GM23338 (cell line): ENCODE measurements at regions not wholly inside any gene's neighbourhood (a gene's known extent, or its start where the extent isn't known, plus 50 kb on each side); places are given as distances from the start of the nearest gene placed in this dataset.

ENCODE experiments used
- ATAC-seq: fragments of 200-7000 bp; cut with Tn5 transposase; 3 replicates; pipeline ENCODE4 v1.9.1; 2020
- DNase-seq: peaks from one replicate; pipeline ENCODE4 v3.0.0-alpha.2; 2015; ENCODE audit warnings: low spot score
- H2AFZ ChIP-seq: fragments of 200-600 bp; sonication (generic); 2 replicates; pipeline ENCODE4 v1.8.0; 2016; ENCODE audit warnings: antibody characterized with exemption, mild to moderate bottlenecking, moderate library complexity
- H3F3A ChIP-seq: fragments of 200-600 bp; sonication (generic); replicated peaks from 2 replicates; pipeline ENCODE4 v1.8.0; 2017; ENCODE audit warnings: antibody characterized with exemption, mixed run types, low read depth
- H3K27ac ChIP-seq: fragments of 200-600 bp; sonication (generic); 2 replicates; pipeline ENCODE4 v1.6.1; 2016; ENCODE audit warnings: low read depth
- H3K27me3 ChIP-seq: fragments of 200-600 bp; sonication (generic); 2 replicates; pipeline ENCODE4 v1.8.0; 2016; ENCODE audit warnings: mild to moderate bottlenecking, mixed run types, moderate library complexity; ENCODE audit not compliant: insufficient read depth
- H3K36me3 ChIP-seq: fragments of 200-600 bp; sonication (generic); 2 replicates; pipeline ENCODE4 v1.8.0; 2016; ENCODE audit warnings: mild to moderate bottlenecking; ENCODE audit not compliant: insufficient read depth
- H3K4me1 ChIP-seq: fragments of 200-600 bp; sonication (generic); 2 replicates; pipeline ENCODE4 v1.8.0; 2016; ENCODE audit warnings: mild to moderate bottlenecking, moderate library complexity; ENCODE audit not compliant: insufficient read depth
- H3K4me2 ChIP-seq: fragments of 200-600 bp; sonication (generic); 2 replicates; pipeline ENCODE4 v1.7.1; 2017; ENCODE audit warnings: mixed run types
- H3K4me3 ChIP-seq: fragments of 200-600 bp; sonication (generic); 2 replicates; pipeline ENCODE4 v1.6.1; 2016; ENCODE audit warnings: mixed run types
- H3K79me2 ChIP-seq: fragments of 200-600 bp; sonication (generic); replicated peaks from 2 replicates; pipeline ENCODE4 v1.8.0; 2017; ENCODE audit warnings: mild to moderate bottlenecking; ENCODE audit not compliant: insufficient read depth
- H3K9me2 ChIP-seq: fragments of 200-600 bp; sonication (generic); 2 replicates; pipeline ENCODE4 v1.8.0; 2017; ENCODE audit not compliant: insufficient read depth
- H4K20me1 ChIP-seq: fragments of 200-600 bp; sonication (generic); replicated peaks from 2 replicates; pipeline ENCODE4 v1.8.0; 2017; ENCODE audit warnings: mild to moderate bottlenecking; ENCODE audit not compliant: insufficient read depth
- H3K27ac Mint-ChIP-seq: 2 replicates; pipeline ENCODE4 v1.8.0; 2020; ENCODE audit warnings: inconsistent platforms, mild to moderate bottlenecking, moderate library complexity, mixed read lengths
- H3K27me3 Mint-ChIP-seq: 3 replicates; pipeline ENCODE4 v1.8.0; 2022; ENCODE audit warnings: low read depth, mild to moderate bottlenecking, moderate library complexity, mixed read lengths, inconsistent platforms; ENCODE audit not compliant: insufficient read depth, poor library complexity
- H3K36me3 Mint-ChIP-seq: 3 replicates; pipeline ENCODE4 v1.8.0; 2021; ENCODE audit warnings: low read depth, mild to moderate bottlenecking, inconsistent platforms, moderate library complexity, mixed read lengths
- H3K4me1 Mint-ChIP-seq: 3 replicates; pipeline ENCODE4 v1.8.0; 2020; ENCODE audit warnings: mild to moderate bottlenecking, inconsistent platforms, mixed read lengths
- H3K4me3 Mint-ChIP-seq: 3 replicates; pipeline ENCODE4 v1.8.0; 2021; ENCODE audit warnings: moderate library complexity, mild to moderate bottlenecking, inconsistent platforms, mixed read lengths
- H3K9me3 Mint-ChIP-seq: 3 replicates; pipeline ENCODE4 v1.8.0; 2020; ENCODE audit warnings: moderate library complexity, mild to moderate bottlenecking, inconsistent platforms, mixed read lengths
- CREB1 ChIP-seq: fragments of 250-450 bp; sonication (Bioruptor Pico); IDR thresholded peaks from 2 replicates; pipeline ENCODE4 v1.5.0; 2020; ENCODE audit warnings: low read depth, mild to moderate bottlenecking, moderate library complexity
- CTCF ChIP-seq, 2 experiments: fragments of 200-600 bp in 1 of 2; sonication (generic) in 1 of 2; conservative IDR thresholded peaks; 2 replicates each; pipeline versions ENCODE4 v1.5.1 to v1.6.1; 2016 to 2017; ENCODE audit warnings: antibody characterized with exemption in 2 of 2, low read depth in 2 of 2, mild to moderate bottlenecking in 2 of 2, moderate library complexity in 1 of 2
- ETS1 ChIP-seq: IDR thresholded peaks from 2 replicates; pipeline ENCODE4 v1.6.1; 2016; ENCODE audit warnings: antibody characterized with exemption
- EZH2 ChIP-seq: fragments of 200-600 bp; sonication (generic); IDR thresholded peaks from one replicate; pipeline ENCODE4 v1.8.0; 2017; ENCODE audit warnings: antibody characterized with exemption, mild to moderate bottlenecking, low read depth; ENCODE audit not compliant: unreplicated experiment
- EZH2phosphoT487 ChIP-seq: fragments of 200-600 bp; sonication (generic); IDR thresholded peaks from one replicate; pipeline ENCODE4 v1.8.1; 2018; ENCODE audit warnings: antibody characterized with exemption; ENCODE audit not compliant: unreplicated experiment
- JUNB ChIP-seq: IDR thresholded peaks from one replicate; pipeline ENCODE4 v1.6.1; 2016; ENCODE audit warnings: antibody characterized with exemption; ENCODE audit not compliant: unreplicated experiment
- NANOG ChIP-seq: IDR thresholded peaks from 2 replicates; pipeline ENCODE4 v1.6.1; 2016; ENCODE audit warnings: antibody characterized with exemption, borderline replicate concordance
- POLR2AphosphoS5 ChIP-seq: IDR thresholded peaks from 2 replicates; pipeline ENCODE4 v1.6.1; 2016; ENCODE audit warnings: antibody characterized with exemption, low read depth
- REST ChIP-seq: IDR thresholded peaks from one replicate; pipeline ENCODE4 v1.6.1; 2018; ENCODE audit warnings: antibody characterized with exemption; ENCODE audit not compliant: unreplicated experiment
- STAT1 ChIP-seq: IDR thresholded peaks from one replicate; pipeline ENCODE4 v1.6.1; 2016; ENCODE audit warnings: antibody characterized with exemption; ENCODE audit not compliant: unreplicated experiment
- ZNF114 ChIP-seq: fragments of 250-450 bp; sonication (Bioruptor Pico); IDR thresholded peaks from 2 replicates; pipeline ENCODE4 v1.5.0; 2020; ENCODE audit warnings: mild to moderate bottlenecking, moderate library complexity
- ZNF331 ChIP-seq: fragments of 250-450 bp; sonication (Bioruptor Pico); IDR thresholded peaks from 2 replicates; pipeline ENCODE4 v1.5.0; 2020; ENCODE audit warnings: low read depth, mild to moderate bottlenecking, moderate library complexity
- ZNF462 ChIP-seq: fragments of 250-450 bp; sonication (Bioruptor Pico); IDR thresholded peaks from 2 replicates; pipeline ENCODE4 v1.5.0; 2020; ENCODE audit warnings: mild to moderate bottlenecking, moderate library complexity

GRCh38 chr13:67519356-67519755 is 289.2 kb upstream of the PCDH9 start:
- DNase-seq (no peak), ATAC-seq (no peak)
- TF ChIP-seq ZNF331 (CRISPR knock-in tag) (no peak), NANOG (no peak), EZH2phosphoT487 (no peak), CREB1 (CRISPR knock-in tag) (no peak), ETS1 (no peak), ZNF114 (CRISPR knock-in tag) (no peak), EZH2 (no peak), REST (no peak), POLR2AphosphoS5 (no peak), JUNB (no peak), STAT1 (no peak), CTCF (conservative IDR thresholded peaks at IDR 0.05; ENCODE audit: low read depth in 2 of 2) (no peak), ZNF462 (no peak)
- H3K79me2 ChIP-seq, result no peaks in the 10 kb centered on the region
- H3K27me3 ChIP-seq, result no peaks in the 10 kb centered on the region
- H3K27ac ChIP-seq, result no peak overlapping the region
- H3K9me2 ChIP-seq, result no peaks in the 10 kb centered on the region; the same call in 1 of the 2 replicates
- Mint-ChIP-seq H3K27ac (peak overlapping the region; percentile 76), H3K27me3 (no peaks in the 10 kb centered on the region), H3K4me3 (no peak overlapping the region), H3K9me3 (no peaks in the 10 kb centered on the region), H3K36me3 (no peaks in the 10 kb centered on the region), H3K4me1 (peaks cover 26% of the 10 kb centered on the region)
- H3K4me3 ChIP-seq, result no peak overlapping the region
- H3K36me3 ChIP-seq, result no peaks in the 10 kb centered on the region
- no peaks in the 10 kb centered on the region for H4K20me1 ChIP-seq
- H3F3A ChIP-seq, result no peaks in the 10 kb centered on the region
- peak overlapping the region; percentile 44; the same call in 1 of the 2 replicates for H3K4me2 ChIP-seq
- H3K4me1 ChIP-seq, result peaks cover 29% of the 10 kb centered on the region
- H2AFZ ChIP-seq, result 0 out of 2 replicates have a peak overlapping the region, but pooled peaks have one; percentile 15
